Retinal pigment epithelial cell (primary cell): ENCODE measurements at regions not wholly inside any gene's neighbourhood (a gene's known extent, or its start where the extent isn't known, plus 50 kb on each side); places are given as distances from the start of the nearest gene placed in this dataset.
"Not testable (repeated sequence)": the region's sequence is repeated elsewhere in the genome, so short reads cannot be mapped to it uniquely, and the experiment has no call there.

ENCODE experiments used
- DNase-seq: peaks from one replicate; pipeline ENCODE4 v3.0.0-alpha.2; 2010; ENCODE audit warnings: low read depth
- H3K4me3 ChIP-seq: 2 replicates; pipeline ENCODE4 v1.5.1; 2011; ENCODE audit warnings: mild to moderate bottlenecking, low read length, control low read depth, moderate library complexity
- CTCF ChIP-seq: conservative IDR thresholded peaks from 2 replicates; pipeline ENCODE4 v1.5.1; 2011; ENCODE audit warnings: low read depth, low read length, control low read depth, inconsistent platforms

- DNase-seq: peak; percentile 52
- TF ChIP-seq CTCF: no peak
- H3K4me3 ChIP-seq: no peak overlapping the region
Observed at GRCh38 chr1:184838504-184838951, 83.9 kb upstream of the EDEM3 start.

- TF ChIP-seq CTCF: no peak
- H3K4me3 ChIP-seq: no peak overlapping the region
- no peak for DNase-seq
Observed at GRCh38 chr1:184836934-184837895, 82.6 kb upstream of the EDEM3 start.

- no peak overlapping the region for H3K4me3 ChIP-seq
- no peak for DNase-seq
- TF ChIP-seq CTCF: no peak
Observed at GRCh38 chr1:184836141-184836540, 81.5 kb upstream of the EDEM3 start.

GRCh38 chr1:184833994-184834393 is 79.3 kb upstream of the EDEM3 start:
- not testable (repeated sequence) for H3K4me3 ChIP-seq, DNase-seq

- no peak for DNase-seq
- no peak overlapping the region for H3K4me3 ChIP-seq
- no peak for TF ChIP-seq CTCF
Observed at GRCh38 chr1:184832517-184832916, 77.9 kb upstream of the EDEM3 start.

- not testable (repeated sequence) for H3K4me3 ChIP-seq, DNase-seq
Observed at GRCh38 chr1:184829496-184829895, 74.8 kb upstream of the EDEM3 start.

- H3K4me3 ChIP-seq: no peak overlapping the region
- TF ChIP-seq CTCF: no peak
- no peak for DNase-seq
Observed at GRCh38 chr1:184828369-184828717, 73.7 kb upstream of the EDEM3 start.

GRCh38 chr1:184827600-184828368 is 73.1 kb upstream of the EDEM3 start:
- TF ChIP-seq CTCF: no peak
- DNase-seq: peak; percentile 83
- no peak overlapping the region for H3K4me3 ChIP-seq
